ENCODE measurements at regions not wholly inside any gene's neighbourhood (a gene's known extent, or its start where the extent isn't known, plus 50 kb on each side); places are given as distances from the start of the nearest gene placed in this dataset.

DNA sequence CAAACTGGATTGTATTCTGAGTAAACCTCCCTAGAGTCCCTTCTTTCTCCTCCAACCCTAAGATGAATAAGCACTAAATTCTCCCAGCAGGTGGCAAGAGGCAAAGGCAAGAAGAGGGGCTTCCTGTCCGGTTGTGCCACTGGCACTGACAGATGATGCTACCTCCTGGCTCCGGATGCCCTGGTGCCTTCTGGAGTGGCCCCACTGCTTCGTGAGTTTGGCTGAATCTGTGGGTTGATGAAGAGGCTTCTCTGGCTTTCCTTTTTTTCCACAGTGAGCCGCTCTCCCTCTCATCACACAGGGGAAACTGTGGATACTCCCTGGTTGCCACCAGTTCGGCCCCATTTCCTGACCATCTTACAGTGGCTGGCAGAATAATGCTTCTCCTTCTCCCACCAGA lies 404.7 kb downstream of the GALR1 start:
- no peak overlapping the region for H3K4me3 ChIP-seq (ENCODE audit: low read depth, low read length)
- TF ChIP-seq, protein P1, sequence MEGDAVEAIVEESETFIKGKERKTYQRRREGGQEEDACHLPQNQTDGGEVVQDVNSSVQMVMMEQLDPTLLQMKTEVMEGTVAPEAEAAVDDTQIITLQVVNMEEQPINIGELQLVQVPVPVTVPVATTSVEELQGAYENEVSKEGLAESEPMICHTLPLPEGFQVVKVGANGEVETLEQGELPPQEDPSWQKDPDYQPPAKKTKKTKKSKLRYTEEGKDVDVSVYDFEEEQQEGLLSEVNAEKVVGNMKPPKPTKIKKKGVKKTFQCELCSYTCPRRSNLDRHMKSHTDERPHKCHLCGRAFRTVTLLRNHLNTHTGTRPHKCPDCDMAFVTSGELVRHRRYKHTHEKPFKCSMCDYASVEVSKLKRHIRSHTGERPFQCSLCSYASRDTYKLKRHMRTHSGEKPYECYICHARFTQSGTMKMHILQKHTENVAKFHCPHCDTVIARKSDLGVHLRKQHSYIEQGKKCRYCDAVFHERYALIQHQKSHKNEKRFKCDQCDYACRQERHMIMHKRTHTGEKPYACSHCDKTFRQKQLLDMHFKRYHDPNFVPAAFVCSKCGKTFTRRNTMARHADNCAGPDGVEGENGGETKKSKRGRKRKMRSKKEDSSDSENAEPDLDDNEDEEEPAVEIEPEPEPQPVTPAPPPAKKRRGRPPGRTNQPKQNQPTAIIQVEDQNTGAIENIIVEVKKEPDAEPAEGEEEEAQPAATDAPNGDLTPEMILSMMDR (IDR thresholded peaks at IDR 0.05; ENCODE audit: low read depth, low read length): no peak

DNA sequence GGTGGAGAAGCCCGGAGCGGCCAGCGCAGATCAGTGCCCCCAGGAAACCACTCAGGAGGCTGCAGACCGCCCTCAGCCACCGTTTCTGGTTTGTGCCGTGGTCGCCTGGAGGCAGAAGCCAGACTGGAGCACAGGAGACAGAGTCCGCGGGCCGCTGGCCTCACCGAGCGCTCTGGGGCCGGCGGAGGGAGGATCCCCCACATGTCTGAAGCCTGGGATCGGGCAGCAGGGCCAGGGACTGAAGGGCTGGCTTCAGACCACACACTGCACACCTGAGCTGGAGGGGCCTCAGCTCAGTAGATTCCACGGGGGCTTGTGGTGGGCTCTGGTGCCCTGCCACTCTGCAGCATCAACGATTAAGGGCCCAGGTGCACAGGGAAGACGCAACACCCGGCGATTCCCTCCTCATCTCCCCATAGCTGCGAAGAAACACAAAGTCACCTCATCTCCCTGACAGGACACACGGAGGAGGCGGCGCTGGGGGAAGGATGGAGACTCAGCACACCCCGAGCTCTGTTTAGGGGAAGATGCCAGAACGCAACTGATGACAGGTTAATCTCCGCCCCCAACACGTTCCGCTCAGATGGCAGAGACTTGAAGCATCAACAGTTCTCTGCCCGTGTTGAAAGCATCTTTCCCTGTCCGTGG lies 408.1 kb downstream of the GALR1 start:
- TF ChIP-seq, protein P1 (IDR thresholded peaks at IDR 0.05; ENCODE audit: low read depth, low read length): no peak
- H3K4me3 ChIP-seq (ENCODE audit: low read depth, low read length): no peak overlapping the region

DNA sequence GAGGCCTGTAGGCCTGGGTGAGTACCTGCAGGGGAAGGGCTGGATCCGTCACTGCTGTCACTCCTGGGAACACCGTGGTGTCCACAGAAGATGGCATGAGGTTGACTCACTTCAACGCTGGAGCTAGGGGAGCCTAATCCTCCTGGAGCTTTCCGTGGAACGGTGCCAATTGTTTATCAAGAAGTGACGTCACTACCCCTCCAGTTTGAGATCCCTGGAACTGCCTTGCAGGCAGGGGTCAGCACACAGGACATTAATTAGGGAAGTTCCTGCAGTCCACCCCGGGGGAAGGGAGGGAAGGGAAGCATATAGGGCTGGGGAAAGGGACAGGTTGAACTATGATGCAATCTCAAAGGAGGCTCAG lies 408.6 kb downstream of the GALR1 start:
- no peak overlapping the region for H3K4me3 ChIP-seq (ENCODE audit: low read depth, low read length)
- TF ChIP-seq, protein P1 (IDR thresholded peaks at IDR 0.05; ENCODE audit: low read depth, low read length): no peak

DNA sequence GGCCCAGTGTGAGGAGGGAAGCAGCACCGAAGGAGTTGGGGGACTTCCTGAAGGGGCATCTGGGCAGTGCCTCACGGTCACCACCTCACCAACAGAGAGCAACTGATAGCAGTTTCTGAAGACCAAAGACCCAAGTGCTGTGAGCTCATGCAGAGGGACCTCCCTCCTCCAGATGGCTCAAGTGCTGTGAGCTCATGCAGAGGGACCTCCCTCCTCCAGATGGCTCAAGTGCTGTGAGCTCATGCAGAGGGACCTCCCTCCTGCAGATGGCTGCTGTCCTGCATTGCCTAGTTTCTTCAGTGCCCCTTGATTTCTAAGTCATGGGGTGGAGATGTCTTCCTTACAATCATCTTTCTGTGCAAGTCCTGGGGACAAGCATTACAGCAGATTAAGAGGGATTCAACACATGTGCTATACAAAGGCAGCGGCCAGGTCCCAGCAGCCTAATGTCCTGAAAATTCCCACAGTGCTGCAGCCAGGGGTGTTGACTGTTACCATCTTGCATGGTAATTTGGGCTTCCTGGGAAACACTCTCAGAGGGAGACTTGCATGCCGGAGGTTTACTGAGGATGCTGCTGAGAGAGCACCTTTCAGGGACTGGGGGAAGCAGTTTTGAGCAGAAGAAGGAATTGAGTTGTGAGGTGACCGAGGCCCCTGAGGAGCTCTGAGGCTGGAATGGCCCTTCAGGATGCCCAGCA lies 409.3 kb downstream of the GALR1 start:
- no peak overlapping the region for H3K4me3 ChIP-seq (ENCODE audit: low read depth, low read length)
- TF ChIP-seq, protein P1 (IDR thresholded peaks at IDR 0.05; ENCODE audit: low read depth, low read length): no peak

DNA sequence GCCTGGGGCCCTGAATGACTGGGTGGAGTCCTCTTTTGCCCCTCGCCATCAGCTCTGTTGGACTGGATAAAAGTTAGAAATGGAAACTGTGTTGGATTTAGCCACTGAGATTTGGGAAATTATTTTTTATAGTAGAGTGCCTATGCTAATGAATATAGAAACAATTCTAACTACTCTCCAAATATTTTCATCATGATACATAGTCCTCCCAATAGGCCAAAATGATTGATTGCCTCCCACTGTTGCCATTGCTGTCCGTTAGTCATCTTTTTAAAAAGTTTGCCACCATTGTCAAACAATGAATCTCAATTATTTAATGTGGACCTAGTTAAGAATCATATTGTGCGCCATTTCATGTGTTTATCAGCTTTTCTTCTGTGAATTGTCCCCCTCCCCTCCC lies 417.0 kb downstream of the GALR1 start:
- TF ChIP-seq, protein P1 (IDR thresholded peaks at IDR 0.05; ENCODE audit: low read depth, low read length): no peak
- H3K4me3 ChIP-seq (ENCODE audit: low read depth, low read length): no peak overlapping the region

DNA sequence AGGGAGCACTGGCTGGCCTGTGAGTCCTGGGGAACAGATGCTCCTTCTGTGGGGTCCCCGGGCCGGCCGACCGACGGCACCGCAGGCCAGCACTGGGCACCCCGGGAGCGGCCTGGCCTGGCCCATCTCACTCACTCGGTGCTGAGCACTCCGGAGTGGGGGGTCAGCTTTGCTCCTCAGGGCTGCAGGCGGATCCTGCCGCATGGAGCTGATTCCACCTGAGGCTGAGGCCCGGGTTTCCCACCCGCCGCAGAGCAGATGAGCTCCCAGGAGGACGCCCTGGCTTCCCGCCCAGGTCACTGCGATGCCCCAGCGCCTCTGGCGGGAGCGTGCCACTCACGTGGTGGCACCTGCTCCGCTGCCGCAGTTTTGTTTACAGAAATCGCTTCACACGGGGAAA lies 418.6 kb downstream of the GALR1 start:
- H3K4me3 ChIP-seq (ENCODE audit: low read depth, low read length): no peak overlapping the region
- TF ChIP-seq, protein P1 (IDR thresholded peaks at IDR 0.05; ENCODE audit: low read depth, low read length): no peak

DNA sequence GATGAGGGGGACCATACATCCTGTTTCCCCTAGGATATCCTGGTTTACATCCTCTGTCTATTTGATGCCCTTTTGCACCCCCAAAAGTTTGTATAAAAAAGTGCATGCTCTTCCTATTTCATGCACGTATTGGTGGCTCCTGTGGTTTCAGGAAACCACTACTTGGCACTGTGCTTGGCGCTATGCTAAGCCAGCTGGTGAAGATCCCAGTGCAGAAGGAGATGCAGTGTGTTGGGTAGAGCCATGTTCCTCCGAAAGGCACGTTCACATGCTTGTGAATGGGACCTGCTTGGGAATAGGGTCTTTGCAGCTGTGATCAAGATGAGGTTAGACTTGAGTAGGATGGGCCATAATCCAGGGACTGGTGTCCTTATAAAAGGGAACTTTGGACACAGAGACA lies 419.7 kb downstream of the GALR1 start:
- TF ChIP-seq, protein P1 (IDR thresholded peaks at IDR 0.05; ENCODE audit: low read depth, low read length): no peak
- no peak overlapping the region for H3K4me3 ChIP-seq (ENCODE audit: low read depth, low read length)
